ENCODE measurements at regions not wholly inside any gene's neighbourhood (a gene's known extent, or its start where the extent isn't known, plus 50 kb on each side); places are given as distances from the start of the nearest gene placed in this dataset.

DNA sequence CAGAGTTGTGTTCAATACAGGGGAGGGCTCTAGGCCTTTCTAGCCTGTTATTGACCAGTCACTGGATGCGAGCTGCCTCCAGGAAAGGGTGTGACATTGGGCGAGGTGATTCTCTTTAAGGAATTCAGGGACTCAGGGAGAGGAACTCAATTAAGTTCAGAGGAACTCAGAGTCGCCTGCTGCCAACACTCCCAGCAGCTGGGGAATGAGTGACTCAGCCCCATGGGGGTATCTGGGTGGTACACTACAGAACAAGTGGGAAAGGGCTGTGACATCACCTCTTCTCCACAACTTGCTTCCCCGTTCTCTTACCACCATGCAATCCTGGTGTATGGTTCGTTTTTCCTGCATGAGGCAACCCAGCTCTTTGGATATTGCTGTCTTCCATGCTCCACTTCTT is 50.4 kb upstream of the CYRIA start:
- DNase-seq (no peak), FAIRE-seq (no peak)
- Histone ChIP-seq H3K9me3 (ENCODE audit: control insufficient read depth in 2 of 3, insufficient read depth in 1 of 3, low read length in 3 of 3) (no peaks in the 10 kb centered on the region), H3K4me1 (ENCODE audit: control insufficient read depth in 2 of 3, insufficient read depth in 2 of 3, low read depth in 1 of 3, low read length in 3 of 3) (no peaks in the 10 kb centered on the region), H3K9ac (ENCODE audit: low read length in 3 of 3) (no peak overlapping the region), H3K4me3 (ENCODE audit: low read length in 3 of 3) (no peak overlapping the region), H3K36me3 (ENCODE audit: control insufficient read depth in 2 of 3, insufficient read depth in 3 of 3, low read length in 3 of 3) (no peaks in the 10 kb centered on the region), H3K27me3 (ENCODE audit: control insufficient read depth, insufficient read depth, low read length) (no peaks in the 10 kb centered on the region), H3K27ac (ENCODE audit: low read depth in 2 of 2, low read length in 2 of 2) (no peak overlapping the region)
- no peak for TF ChIP-seq CTCF (IDR thresholded peaks at IDR 0.05; ENCODE audit: borderline replicate concordance, extremely low read depth, insufficient read depth)
- intact Hi-C loops (cut with DNase I): no loop called here
